ENCODE measurements at regions not wholly inside any gene's neighbourhood (a gene's known extent, or its start where the extent isn't known, plus 50 kb on each side); places are given as distances from the start of the nearest gene placed in this dataset.

- no peaks in the 10 kb centered on the region for H3K27me3 Mint-ChIP-seq (ENCODE audit: insufficient read depth)
- DNase-seq: no peak
- Histone ChIP-seq H3K9ac (ENCODE audit: extremely low read depth, low read length, poor library complexity, severe bottlenecking) (no peak overlapping the region), H3K27ac (ENCODE audit: low read depth, low read length) (no peak overlapping the region), H3K9me3 (ENCODE audit: control insufficient read depth, low read length) (no peaks in the 10 kb centered on the region), H3K4me1 (ENCODE audit: control insufficient read depth, insufficient read depth, low read length) (no peaks in the 10 kb centered on the region), H3K27me3 (ENCODE audit: control insufficient read depth, insufficient read depth, low read length, poor library complexity, severe bottlenecking) (no peaks in the 10 kb centered on the region), H3K4me3 (ENCODE audit: low read length) (no peak overlapping the region), H3K36me3 (ENCODE audit: control insufficient read depth, insufficient read depth, low read length) (no peaks in the 10 kb centered on the region)
- no peaks in the 10 kb centered on the region for H3K9me3 Mint-ChIP-seq
- no peak overlapping the region for H3K4me3 Mint-ChIP-seq
- no peak overlapping the region for H3K27ac Mint-ChIP-seq
- no peak for TF ChIP-seq CTCF (conservative IDR thresholded peaks at IDR 0.05)
- H3K36me3 Mint-ChIP-seq (ENCODE audit: low read depth): no peaks in the 10 kb centered on the region
- peaks cover 13% of the 10 kb centered on the region for H3K4me1 Mint-ChIP-seq
Measured at GRCh38 chr6:140824595-140824994, 1308.1 kb upstream of the GJE1 start.

DNA sequence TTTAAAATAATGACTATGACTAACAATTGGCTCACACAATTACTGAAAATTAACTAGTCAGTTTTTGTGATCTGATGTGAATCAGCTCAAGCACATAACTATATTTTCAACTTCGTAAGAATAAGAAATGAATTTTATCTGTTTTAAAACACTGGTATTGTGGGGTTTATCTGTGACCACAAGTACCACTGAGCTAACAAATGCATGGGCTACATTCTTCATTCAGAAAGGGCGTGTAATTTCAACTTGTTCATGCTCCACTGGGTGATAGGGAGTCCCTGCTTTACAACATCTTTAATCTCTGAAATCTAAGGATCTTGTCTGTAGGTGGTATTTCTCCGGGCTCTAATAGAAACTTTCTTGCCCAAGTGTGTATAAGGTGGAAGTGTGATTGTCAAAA is 1311.5 kb upstream of the GJE1 start:
- Histone ChIP-seq H3K27ac (ENCODE audit: low read depth, low read length) (no peak overlapping the region), H3K4me3 (ENCODE audit: low read length) (no peak overlapping the region), H3K9me3 (ENCODE audit: control insufficient read depth, low read length) (no peaks in the 10 kb centered on the region), H3K36me3 (ENCODE audit: control insufficient read depth, insufficient read depth, low read length) (no peaks in the 10 kb centered on the region), H3K27me3 (ENCODE audit: control insufficient read depth, insufficient read depth, low read length, poor library complexity, severe bottlenecking) (no peaks in the 10 kb centered on the region), H3K9ac (ENCODE audit: extremely low read depth, low read length, poor library complexity, severe bottlenecking) (no peak overlapping the region), H3K4me1 (ENCODE audit: control insufficient read depth, insufficient read depth, low read length) (peaks cover 1% of the 10 kb centered on the region)
- no peaks in the 10 kb centered on the region for H3K27me3 Mint-ChIP-seq (ENCODE audit: insufficient read depth)
- H3K27ac Mint-ChIP-seq: no peak overlapping the region
- H3K9me3 Mint-ChIP-seq: no peaks in the 10 kb centered on the region
- peaks cover 27% of the 10 kb centered on the region for H3K4me1 Mint-ChIP-seq
- H3K4me3 Mint-ChIP-seq: no peak overlapping the region
- 83 to 94% methylated on average over 1 to 3 of the region's 3 CpGs for WGBS, 2 experiments (ENCODE audit: insufficient coverage in 1 of 2, insufficient read length in 1 of 2)
- no peaks in the 10 kb centered on the region for H3K36me3 Mint-ChIP-seq (ENCODE audit: low read depth)
- no peak for TF ChIP-seq CTCF (conservative IDR thresholded peaks at IDR 0.05)
- DNase-seq: no peak

GRCh38 chr6:140817176-140817575 is 1315.5 kb upstream of the GJE1 start:
- H3K36me3 ChIP-seq (ENCODE audit: control insufficient read depth, insufficient read depth, low read length): no peaks in the 10 kb centered on the region
- Mint-ChIP-seq H3K9me3 (peaks cover 7% of the 10 kb centered on the region), H3K4me3 (no peak overlapping the region), H3K36me3 (ENCODE audit: low read depth) (no peaks in the 10 kb centered on the region), H3K27ac (peak overlapping the region; percentile 67), H3K4me1 (peaks cover 31% of the 10 kb centered on the region), H3K27me3 (ENCODE audit: insufficient read depth) (no peaks in the 10 kb centered on the region)
- TF ChIP-seq CTCF (conservative IDR thresholded peaks at IDR 0.05): no peak
- no peak overlapping the region for H3K4me3 ChIP-seq (ENCODE audit: low read length)
- H3K9ac ChIP-seq (ENCODE audit: extremely low read depth, low read length, poor library complexity, severe bottlenecking): no peak overlapping the region
- peaks cover 4% of the 10 kb centered on the region for H3K4me1 ChIP-seq (ENCODE audit: control insufficient read depth, insufficient read depth, low read length)
- H3K27me3 ChIP-seq (ENCODE audit: control insufficient read depth, insufficient read depth, low read length, poor library complexity, severe bottlenecking): no peaks in the 10 kb centered on the region
- H3K9me3 ChIP-seq (ENCODE audit: control insufficient read depth, low read length): peaks cover 12% of the 10 kb centered on the region
- H3K27ac ChIP-seq (ENCODE audit: low read depth, low read length): no peak overlapping the region
- WGBS, 2 experiments (ENCODE audit: insufficient coverage in 1 of 2, insufficient read length in 1 of 2): 83% methylated on average over 2 of the region's 3 CpGs; no CpG with 5 or more reads in 1 of the 2 experiments
- no peak for DNase-seq

All from endodermal cell (in vitro differentiated cells).